ENCODE measurements at regions not wholly inside any gene's neighbourhood (a gene's known extent, or its start where the extent isn't known, plus 50 kb on each side); places are given as distances from the start of the nearest gene placed in this dataset.

- no peak for DNase-seq
Measured at GRCh38 chr2:82839036-82839435, 1620.0 kb downstream of the SUCLG1 start.

GRCh38 chr2:82837588-82838304 lies 1621.3 kb downstream of the SUCLG1 start:
- DNase-seq = no peak

GRCh38 chr2:82834893-82835292 lies 1624.2 kb downstream of the SUCLG1 start:
- no peak for DNase-seq

GRCh38 chr2:82827426-82827825 lies 1631.7 kb downstream of the SUCLG1 start:
- no peak for DNase-seq

GRCh38 chr2:82826437-82826836 lies 1632.6 kb downstream of the SUCLG1 start:
- DNase-seq = no peak

- no peak for DNase-seq
Measured at GRCh38 chr2:82825410-82826090, 1633.5 kb downstream of the SUCLG1 start.

GRCh38 chr2:82823892-82824291 lies 1635.2 kb downstream of the SUCLG1 start:
- DNase-seq = no peak

GRCh38 chr2:82819951-82820350 lies 1639.1 kb downstream of the SUCLG1 start:
- no peak for DNase-seq

GRCh38 chr2:82814146-82814545 lies 1644.9 kb downstream of the SUCLG1 start:
- DNase-seq = no peak

- DNase-seq = no peak
Measured at GRCh38 chr2:82811946-82812345, 1647.1 kb downstream of the SUCLG1 start.

- no peak for DNase-seq
Measured at GRCh38 chr2:82803307-82803706, 1655.8 kb downstream of the SUCLG1 start.

GRCh38 chr2:82797469-82797868 lies 1661.6 kb downstream of the SUCLG1 start:
- DNase-seq = no peak

- no peak for DNase-seq
Measured at GRCh38 chr2:82796132-82796531, 1662.9 kb downstream of the SUCLG1 start.

GRCh38 chr2:82795446-82795845 lies 1663.6 kb downstream of the SUCLG1 start:
- no peak for DNase-seq

- no peak for DNase-seq
Measured at GRCh38 chr2:82793711-82794435, 1665.2 kb downstream of the SUCLG1 start.

- no peak for DNase-seq
Measured at GRCh38 chr2:82792316-82792715, 1666.8 kb downstream of the SUCLG1 start.

- no peak for DNase-seq
Measured at GRCh38 chr2:82790206-82791021, 1668.7 kb downstream of the SUCLG1 start.

- no peak for DNase-seq
Measured at GRCh38 chr2:82789851-82790205, 1669.3 kb downstream of the SUCLG1 start.

GRCh38 chr2:82781176-82781915 lies 1677.7 kb downstream of the SUCLG1 start:
- DNase-seq = no peak

GRCh38 chr2:82780050-82780449 lies 1679.0 kb downstream of the SUCLG1 start:
- DNase-seq = no peak

GRCh38 chr2:82752396-82752795 lies 1706.7 kb downstream of the SUCLG1 start:
- DNase-seq = no peak

GRCh38 chr2:82748653-82749052 lies 1710.4 kb downstream of the SUCLG1 start:
- no peak for DNase-seq
